ENCODE measurements at regions not wholly inside any gene's neighbourhood (a gene's known extent, or its start where the extent isn't known, plus 50 kb on each side); places are given as distances from the start of the nearest gene placed in this dataset.

- DNase-seq = no peak
- H3K36me3 ChIP-seq (ENCODE audit: control insufficient read depth in 1 of 2, insufficient read depth in 2 of 2, low read length in 2 of 2) = no peaks in the 10 kb centered on the region
- no peak overlapping the region for H3K4ac ChIP-seq (ENCODE audit: low read depth, low read length)
- no peak overlapping the region for H2AFZ ChIP-seq (ENCODE audit: insufficient read depth, low read length, poor library complexity)
- no peak overlapping the region for H3K4me3 ChIP-seq (ENCODE audit: low read depth, low read length)
- no peak overlapping the region for H2AK5ac ChIP-seq (ENCODE audit: low read length)
- H3K18ac ChIP-seq (ENCODE audit: low read length) = no peak overlapping the region
- no peak overlapping the region for H2BK5ac ChIP-seq (ENCODE audit: low read depth, low read length, poor library complexity)
- peaks cover 0 to 2% of the 10 kb centered on the region in 2 experiments for H3K4me1 ChIP-seq (ENCODE audit: control insufficient read depth in 1 of 2, insufficient read depth in 2 of 2, low read length in 2 of 2)
- H3K14ac ChIP-seq (ENCODE audit: low read length) = no peak overlapping the region
- no peak overlapping the region for H2BK12ac ChIP-seq (ENCODE audit: low read length)
- H4K91ac ChIP-seq (ENCODE audit: low read depth, low read length) = no peak overlapping the region
- H4K8ac ChIP-seq (ENCODE audit: low read depth, low read length) = no peak overlapping the region
- no peak overlapping the region for H3K4me2 ChIP-seq (ENCODE audit: low read length)
- no peaks in the 10 kb centered on the region for H3K79me2 ChIP-seq (ENCODE audit: control insufficient read depth, insufficient read depth, low read length, poor library complexity)
- H3K79me1 ChIP-seq (ENCODE audit: low read length) = no peaks in the 10 kb centered on the region
- H2BK120ac ChIP-seq (ENCODE audit: insufficient read depth, low read length, poor library complexity) = no peak overlapping the region
- no peak overlapping the region for H4K12ac ChIP-seq (ENCODE audit: low read depth, low read length)
- no peak overlapping the region for H3K27ac ChIP-seq (ENCODE audit: low read depth, low read length)
- H3K27me3 ChIP-seq (ENCODE audit: insufficient read depth, low read length) = no peaks in the 10 kb centered on the region
- no peak overlapping the region for H3K9ac ChIP-seq (ENCODE audit: low read length)
- H3K9me3 ChIP-seq (ENCODE audit: insufficient read depth, low read depth, low read length) = no peaks in the 10 kb centered on the region
- H3K23ac ChIP-seq (ENCODE audit: low read length) = no peak overlapping the region
Observed at GRCh38 chr5:82986404-82986803, 90.8 kb downstream of the TMEM167A start.

GRCh38 chr5:82985763-82986162 is 91.4 kb downstream of the TMEM167A start:
- no peaks in the 10 kb centered on the region for H3K4me1 ChIP-seq (ENCODE audit: control insufficient read depth in 1 of 2, insufficient read depth in 2 of 2, low read length in 2 of 2)
- H3K4ac ChIP-seq (ENCODE audit: low read depth, low read length) = no peak overlapping the region
- H3K36me3 ChIP-seq (ENCODE audit: control insufficient read depth in 1 of 2, insufficient read depth in 2 of 2, low read length in 2 of 2) = no peaks in the 10 kb centered on the region
- no peaks in the 10 kb centered on the region for H3K27me3 ChIP-seq (ENCODE audit: insufficient read depth, low read length)
- no peak overlapping the region for H3K9ac ChIP-seq (ENCODE audit: low read length)
- H3K23ac ChIP-seq (ENCODE audit: low read length) = no peak overlapping the region
- WGBS (ENCODE audit: extremely low coverage, insufficient coverage, insufficient read length) = no CpG with 5 or more reads among the region's 2 CpGs
- H2BK5ac ChIP-seq (ENCODE audit: low read depth, low read length, poor library complexity) = no peak overlapping the region
- no peak overlapping the region for H3K27ac ChIP-seq (ENCODE audit: low read depth, low read length)
- H4K8ac ChIP-seq (ENCODE audit: low read depth, low read length) = no peak overlapping the region
- H3K79me1 ChIP-seq (ENCODE audit: low read length) = no peaks in the 10 kb centered on the region
- no peak overlapping the region for H3K4me2 ChIP-seq (ENCODE audit: low read length)
- no peak overlapping the region for H2AK5ac ChIP-seq (ENCODE audit: low read length)
- H2AFZ ChIP-seq (ENCODE audit: insufficient read depth, low read length, poor library complexity) = no peak overlapping the region
- no peak overlapping the region for H2BK12ac ChIP-seq (ENCODE audit: low read length)
- H3K9me3 ChIP-seq (ENCODE audit: insufficient read depth, low read depth, low read length) = no peaks in the 10 kb centered on the region
- no peak overlapping the region for H4K12ac ChIP-seq (ENCODE audit: low read depth, low read length)
- no peak overlapping the region for H4K91ac ChIP-seq (ENCODE audit: low read depth, low read length)
- no peaks in the 10 kb centered on the region for H3K79me2 ChIP-seq (ENCODE audit: control insufficient read depth, insufficient read depth, low read length, poor library complexity)
- H2BK120ac ChIP-seq (ENCODE audit: insufficient read depth, low read length, poor library complexity) = no peak overlapping the region
- H3K4me3 ChIP-seq (ENCODE audit: low read depth, low read length) = no peak overlapping the region
- H3K14ac ChIP-seq (ENCODE audit: low read length) = no peak overlapping the region
- DNase-seq = no peak
- no peak overlapping the region for H3K18ac ChIP-seq (ENCODE audit: low read length)

DNA sequence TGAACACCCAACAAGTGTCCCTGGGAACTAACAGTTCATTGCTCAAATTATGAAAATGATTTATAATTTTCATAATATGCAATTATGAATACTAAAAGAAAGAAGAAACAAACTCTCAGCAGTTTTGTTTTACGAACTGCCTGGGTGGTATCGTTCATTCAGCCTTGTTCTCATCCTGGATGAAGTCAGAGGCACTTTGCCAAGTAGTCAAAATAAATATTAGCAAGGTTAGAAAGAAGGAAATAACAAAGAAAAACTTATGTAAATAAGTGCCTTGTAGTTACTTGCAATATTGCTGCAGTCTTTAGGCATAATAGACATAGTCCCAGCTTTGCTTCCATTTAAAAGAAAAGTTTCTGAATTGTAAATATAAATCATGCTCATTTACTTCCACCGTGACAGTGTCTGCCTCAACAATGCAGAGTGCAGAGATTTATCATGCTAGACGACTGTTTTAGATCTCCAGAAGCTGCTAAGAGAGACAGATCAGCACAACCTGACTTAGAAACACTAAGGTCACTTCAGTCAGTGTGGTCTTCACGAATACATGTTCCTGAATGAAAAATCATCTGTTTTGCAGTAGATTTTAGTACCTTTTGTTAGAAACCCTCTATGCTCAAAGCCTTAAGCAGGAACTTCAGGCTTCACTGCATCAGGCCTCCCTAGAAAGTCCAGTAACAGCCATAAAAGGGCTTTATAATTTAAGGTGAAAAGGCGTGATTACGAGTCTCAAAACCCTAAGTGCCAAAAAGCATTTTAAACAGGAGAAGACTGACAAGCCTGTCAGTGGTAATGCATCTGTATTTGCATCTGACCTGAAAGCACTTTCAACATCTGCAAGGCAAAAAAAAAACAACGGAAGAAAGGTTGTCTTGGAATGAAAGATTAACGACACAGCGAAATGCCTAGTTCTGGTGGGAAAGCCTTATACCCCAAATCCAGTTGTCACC is 92.1 kb downstream of the TMEM167A start:
- Histone ChIP-seq H2BK120ac (ENCODE audit: insufficient read depth, low read length, poor library complexity) (no peak overlapping the region), H3K4me3 (ENCODE audit: low read depth, low read length) (no peak overlapping the region), H3K18ac (ENCODE audit: low read length) (no peak overlapping the region), H3K9ac (ENCODE audit: low read length) (no peak overlapping the region), H3K14ac (ENCODE audit: low read length) (no peak overlapping the region), H3K79me1 (ENCODE audit: low read length) (no peaks in the 10 kb centered on the region), H3K36me3 (ENCODE audit: control insufficient read depth in 1 of 2, insufficient read depth in 2 of 2, low read length in 2 of 2) (no peaks in the 10 kb centered on the region), H2AK5ac (ENCODE audit: low read length) (no peak overlapping the region), H4K12ac (ENCODE audit: low read depth, low read length) (no peak overlapping the region), H3K27ac (ENCODE audit: low read depth, low read length) (peak overlapping the region; percentile 46), H2BK12ac (ENCODE audit: low read length) (no peak overlapping the region), H3K79me2 (ENCODE audit: control insufficient read depth, insufficient read depth, low read length, poor library complexity) (no peaks in the 10 kb centered on the region), H3K4me1 (ENCODE audit: control insufficient read depth in 1 of 2, insufficient read depth in 2 of 2, low read length in 2 of 2) (no peaks in the 10 kb centered on the region), H3K23ac (ENCODE audit: low read length) (no peak overlapping the region), H2AFZ (ENCODE audit: insufficient read depth, low read length, poor library complexity) (no peak overlapping the region), H4K91ac (ENCODE audit: low read depth, low read length) (no peak overlapping the region), H3K9me3 (ENCODE audit: insufficient read depth, low read depth, low read length) (no peaks in the 10 kb centered on the region), H3K4me2 (ENCODE audit: low read length) (peak overlapping the region; percentile 12), H2BK5ac (ENCODE audit: low read depth, low read length, poor library complexity) (no peak overlapping the region), H4K8ac (ENCODE audit: low read depth, low read length) (no peak overlapping the region), H3K27me3 (ENCODE audit: insufficient read depth, low read length) (no peaks in the 10 kb centered on the region), H3K4ac (ENCODE audit: low read depth, low read length) (no peak overlapping the region)
- DNase-seq = no peak
- no CpG with 5 or more reads among the region's 10 CpGs for WGBS (ENCODE audit: extremely low coverage, insufficient coverage, insufficient read length)

GRCh38 chr5:82982846-82983245 is 94.3 kb downstream of the TMEM167A start:
- Histone ChIP-seq H3K27ac (ENCODE audit: low read depth, low read length) (no peak overlapping the region), H2BK120ac (ENCODE audit: insufficient read depth, low read length, poor library complexity) (no peak overlapping the region), H3K27me3 (ENCODE audit: insufficient read depth, low read length) (no peaks in the 10 kb centered on the region), H3K9me3 (ENCODE audit: insufficient read depth, low read depth, low read length) (no peaks in the 10 kb centered on the region), H3K18ac (ENCODE audit: low read length) (no peak overlapping the region), H2BK12ac (ENCODE audit: low read length) (no peak overlapping the region), H3K79me1 (ENCODE audit: low read length) (no peaks in the 10 kb centered on the region), H2BK5ac (ENCODE audit: low read depth, low read length, poor library complexity) (no peak overlapping the region), H3K4me2 (ENCODE audit: low read length) (no peak overlapping the region), H3K4ac (ENCODE audit: low read depth, low read length) (no peak overlapping the region), H4K91ac (ENCODE audit: low read depth, low read length) (no peak overlapping the region), H3K79me2 (ENCODE audit: control insufficient read depth, insufficient read depth, low read length, poor library complexity) (no peaks in the 10 kb centered on the region), H4K8ac (ENCODE audit: low read depth, low read length) (no peak overlapping the region), H3K14ac (ENCODE audit: low read length) (no peak overlapping the region), H4K12ac (ENCODE audit: low read depth, low read length) (no peak overlapping the region), H2AFZ (ENCODE audit: insufficient read depth, low read length, poor library complexity) (no peak overlapping the region), H3K4me1 (ENCODE audit: control insufficient read depth in 1 of 2, insufficient read depth in 2 of 2, low read length in 2 of 2) (no peaks in the 10 kb centered on the region), H3K4me3 (ENCODE audit: low read depth, low read length) (no peak overlapping the region), H3K23ac (ENCODE audit: low read length) (no peak overlapping the region), H2AK5ac (ENCODE audit: low read length) (no peak overlapping the region), H3K9ac (ENCODE audit: low read length) (no peak overlapping the region), H3K36me3 (ENCODE audit: control insufficient read depth in 1 of 2, insufficient read depth in 2 of 2, low read length in 2 of 2) (no peaks in the 10 kb centered on the region)
- no peak for DNase-seq
- no CpG with 5 or more reads among the region's 2 CpGs for WGBS (ENCODE audit: extremely low coverage, insufficient coverage, insufficient read length)

All from trophoblast cell (in vitro differentiated cells and primary cell).